SK-N-SH treated with all-trans-retinoic acid at 6 μM for 48 hours (cell line): ENCODE measurements at regions not wholly inside any gene's neighbourhood (a gene's known extent, or its start where the extent isn't known, plus 50 kb on each side); places are given as distances from the start of the nearest gene placed in this dataset.
A peak's percentile ranks its signal among the peaks of the same experiment; 100 is the strongest.

ENCODE experiments used
- ATAC-seq: fragments of 200-7000 bp; cut with Tn5 transposase; 3 replicates; pipeline ENCODE4 v1.9.1; 2020; ENCODE audit warnings: mild to moderate bottlenecking, moderate library complexity
- BACH2 ChIP-seq: fragments of 250-450 bp; sonication (Bioruptor Pico); IDR thresholded peaks from 2 replicates; pipeline ENCODE4 v1.9.0; 2021; ENCODE audit warnings: mild to moderate bottlenecking, borderline replicate concordance
- CREB5 ChIP-seq: fragments of 250-450 bp; sonication (Bioruptor Pico); IDR thresholded peaks from 2 replicates; pipeline ENCODE4 v1.5.1; 2020; ENCODE audit warnings: low read depth, mild to moderate bottlenecking, moderate library complexity
- CSDC2 ChIP-seq: fragments of 250-450 bp; sonication (Bioruptor Pico); IDR thresholded peaks from 2 replicates; pipeline ENCODE4 v1.5.0; 2020; ENCODE audit warnings: mild to moderate bottlenecking, moderate library complexity
- CSRNP3 ChIP-seq: fragments of 250-450 bp; sonication (Bioruptor Pico); IDR thresholded peaks from 2 replicates; pipeline ENCODE4 v1.5.1; 2021; ENCODE audit warnings: mild to moderate bottlenecking, moderate library complexity
- ESRRG ChIP-seq: fragments of 250-450 bp; sonication (Bioruptor Pico); IDR thresholded peaks from 2 replicates; pipeline ENCODE4 v1.6.1; 2021; ENCODE audit warnings: mild to moderate bottlenecking
- ISL1 ChIP-seq: fragments of 250-450 bp; sonication (Bioruptor Pico); IDR thresholded peaks from 2 replicates; pipeline ENCODE4 v2.1.2; 2022; ENCODE audit warnings: mild to moderate bottlenecking, moderate library complexity
- OSR1 ChIP-seq: fragments of 250-450 bp; sonication (Bioruptor Pico); IDR thresholded peaks from 2 replicates; pipeline ENCODE4 v1.8.0; 2022; ENCODE audit warnings: moderate library complexity, mild to moderate bottlenecking, inconsistent platforms
- PPARA ChIP-seq: fragments of 250-450 bp; sonication (Bioruptor Pico); IDR thresholded peaks from 2 replicates; pipeline ENCODE4 v1.5.0; 2020; ENCODE audit warnings: mild to moderate bottlenecking, borderline replicate concordance
- RARB ChIP-seq: fragments of 250-450 bp; sonication (Bioruptor Pico); IDR thresholded peaks from 2 replicates; pipeline ENCODE4 v1.8.0; 2021; ENCODE audit warnings: mild to moderate bottlenecking, moderate library complexity
- TCF4 ChIP-seq: fragments of 250-450 bp; sonication (Bioruptor Pico); IDR thresholded peaks from 2 replicates; pipeline ENCODE4 v1.8.0; 2021; ENCODE audit warnings: mild to moderate bottlenecking, moderate library complexity, borderline replicate concordance
- TOX ChIP-seq: fragments of 250-450 bp; sonication (Bioruptor Pico); IDR thresholded peaks from 2 replicates; pipeline ENCODE4 v1.8.0; 2021; ENCODE audit warnings: mild to moderate bottlenecking, moderate library complexity, borderline replicate concordance
- ZFP3 ChIP-seq: fragments of 250-450 bp; sonication (Bioruptor Pico); IDR thresholded peaks from 2 replicates; pipeline ENCODE4 v1.5.0; 2020; ENCODE audit warnings: mild to moderate bottlenecking, moderate library complexity
- ZFP30 ChIP-seq: fragments of 450-650 bp; formaldehyde crosslinking; IDR thresholded peaks from 2 replicates; pipeline ENCODE4 v1.5.0; 2022; ENCODE audit warnings: mild to moderate bottlenecking, moderate library complexity
- ZNF70 ChIP-seq: fragments of 450-650 bp; formaldehyde crosslinking; IDR thresholded peaks from 2 replicates; pipeline ENCODE4 v1.5.0; 2020; ENCODE audit warnings: mild to moderate bottlenecking, moderate library complexity
- ZNF8 ChIP-seq: fragments of 450-650 bp; formaldehyde crosslinking; IDR thresholded peaks from 2 replicates; pipeline ENCODE4 v1.5.0; 2020; ENCODE audit warnings: mild to moderate bottlenecking, moderate library complexity
- TF ChIP-seq, protein P1 (sequence below): fragments of 250-450 bp; sonication (Bioruptor Pico); IDR thresholded peaks from 2 replicates; pipeline ENCODE4 v1.8.0; 2021; ENCODE audit warnings: low read depth, mild to moderate bottlenecking, moderate library complexity, borderline replicate concordance
- TF ChIP-seq, protein P2 (sequence below): fragments of 250-450 bp; sonication (Bioruptor Pico); IDR thresholded peaks from 2 replicates; pipeline ENCODE4 v1.8.0; 2020; ENCODE audit warnings: mild to moderate bottlenecking, moderate library complexity, borderline replicate concordance
- TF ChIP-seq, protein P3 (sequence below): fragments of 250-450 bp; sonication (Bioruptor Pico); IDR thresholded peaks from 2 replicates; pipeline ENCODE4 v1.5.0; 2020; ENCODE audit warnings: mild to moderate bottlenecking, moderate library complexity

GRCh38 chr10:77710759-77711682, 73.4 kb upstream of the KCNMA1 start (continued):
- no peak for TF ChIP-seq TOX (CRISPR knock-in tag)
- no peak for TF ChIP-seq BACH2 (CRISPR knock-in tag)
- TF ChIP-seq ZFP3 (CRISPR knock-in tag), result no peak
- TF ChIP-seq ZFP30 (CRISPR knock-in tag), result no peak

- ATAC-seq, result no peak
- TF ChIP-seq ZNF70 (CRISPR knock-in tag), result no peak
- no peak for TF ChIP-seq CSDC2 (CRISPR knock-in tag)
- TF ChIP-seq ESRRG, result no peak
- TF ChIP-seq PPARA (CRISPR knock-in tag), result no peak
- TF ChIP-seq TOX (CRISPR knock-in tag), result no peak
- no peak for TF ChIP-seq ZFP30 (CRISPR knock-in tag)
- TF ChIP-seq, protein P1, sequence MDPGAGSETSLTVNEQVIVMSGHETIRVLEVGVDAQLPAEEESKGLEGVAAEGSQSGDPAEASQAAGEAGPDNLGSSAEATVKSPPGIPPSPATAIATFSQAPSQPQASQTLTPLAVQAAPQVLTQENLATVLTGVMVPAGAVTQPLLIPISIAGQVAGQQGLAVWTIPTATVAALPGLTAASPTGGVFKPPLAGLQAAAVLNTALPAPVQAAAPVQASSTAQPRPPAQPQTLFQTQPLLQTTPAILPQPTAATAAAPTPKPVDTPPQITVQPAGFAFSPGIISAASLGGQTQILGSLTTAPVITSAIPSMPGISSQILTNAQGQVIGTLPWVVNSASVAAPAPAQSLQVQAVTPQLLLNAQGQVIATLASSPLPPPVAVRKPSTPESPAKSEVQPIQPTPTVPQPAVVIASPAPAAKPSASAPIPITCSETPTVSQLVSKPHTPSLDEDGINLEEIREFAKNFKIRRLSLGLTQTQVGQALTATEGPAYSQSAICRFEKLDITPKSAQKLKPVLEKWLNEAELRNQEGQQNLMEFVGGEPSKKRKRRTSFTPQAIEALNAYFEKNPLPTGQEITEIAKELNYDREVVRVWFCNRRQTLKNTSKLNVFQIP, result no peak
- TF ChIP-seq, protein P2, sequence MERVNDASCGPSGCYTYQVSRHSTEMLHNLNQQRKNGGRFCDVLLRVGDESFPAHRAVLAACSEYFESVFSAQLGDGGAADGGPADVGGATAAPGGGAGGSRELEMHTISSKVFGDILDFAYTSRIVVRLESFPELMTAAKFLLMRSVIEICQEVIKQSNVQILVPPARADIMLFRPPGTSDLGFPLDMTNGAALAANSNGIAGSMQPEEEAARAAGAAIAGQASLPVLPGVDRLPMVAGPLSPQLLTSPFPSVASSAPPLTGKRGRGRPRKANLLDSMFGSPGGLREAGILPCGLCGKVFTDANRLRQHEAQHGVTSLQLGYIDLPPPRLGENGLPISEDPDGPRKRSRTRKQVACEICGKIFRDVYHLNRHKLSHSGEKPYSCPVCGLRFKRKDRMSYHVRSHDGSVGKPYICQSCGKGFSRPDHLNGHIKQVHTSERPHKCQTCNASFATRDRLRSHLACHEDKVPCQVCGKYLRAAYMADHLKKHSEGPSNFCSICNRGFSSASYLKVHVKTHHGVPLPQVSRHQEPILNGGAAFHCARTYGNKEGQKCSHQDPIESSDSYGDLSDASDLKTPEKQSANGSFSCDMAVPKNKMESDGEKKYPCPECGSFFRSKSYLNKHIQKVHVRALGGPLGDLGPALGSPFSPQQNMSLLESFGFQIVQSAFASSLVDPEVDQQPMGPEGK (CRISPR knock-in tag), result no peak
- no peak for TF ChIP-seq RARB (CRISPR knock-in tag)
- no peak for TF ChIP-seq ZFP3 (CRISPR knock-in tag)
- no peak for TF ChIP-seq OSR1 (CRISPR knock-in tag)
These were observed 72.5 kb upstream of the KCNMA1 start for GRCh38 chr10:77710081-77710551.

DNA sequence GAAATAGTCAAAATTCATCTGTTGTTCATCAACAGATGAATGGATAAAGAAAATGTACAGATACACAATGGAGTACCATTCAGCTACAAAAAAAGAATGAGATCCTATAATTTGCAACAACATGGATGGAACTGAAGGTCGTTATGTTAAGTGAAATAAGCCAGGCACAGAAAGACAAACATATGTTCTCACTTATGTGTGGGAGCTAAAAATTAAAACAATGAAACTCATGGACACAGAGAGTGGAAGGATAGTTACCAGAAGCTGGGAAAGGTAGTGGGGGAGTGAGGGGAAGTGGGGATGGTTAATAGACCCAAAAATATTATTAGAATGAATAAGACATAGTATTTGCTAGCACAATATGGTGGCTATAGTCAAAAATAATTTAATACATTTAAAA, 70.0 kb upstream of the KCNMA1 start:
- TF ChIP-seq TOX (CRISPR knock-in tag) (no peak), TCF4 (CRISPR knock-in tag) (peak; percentile 43; the same call in 1 of the 2 replicates)
- TF ChIP-seq, protein P3, sequence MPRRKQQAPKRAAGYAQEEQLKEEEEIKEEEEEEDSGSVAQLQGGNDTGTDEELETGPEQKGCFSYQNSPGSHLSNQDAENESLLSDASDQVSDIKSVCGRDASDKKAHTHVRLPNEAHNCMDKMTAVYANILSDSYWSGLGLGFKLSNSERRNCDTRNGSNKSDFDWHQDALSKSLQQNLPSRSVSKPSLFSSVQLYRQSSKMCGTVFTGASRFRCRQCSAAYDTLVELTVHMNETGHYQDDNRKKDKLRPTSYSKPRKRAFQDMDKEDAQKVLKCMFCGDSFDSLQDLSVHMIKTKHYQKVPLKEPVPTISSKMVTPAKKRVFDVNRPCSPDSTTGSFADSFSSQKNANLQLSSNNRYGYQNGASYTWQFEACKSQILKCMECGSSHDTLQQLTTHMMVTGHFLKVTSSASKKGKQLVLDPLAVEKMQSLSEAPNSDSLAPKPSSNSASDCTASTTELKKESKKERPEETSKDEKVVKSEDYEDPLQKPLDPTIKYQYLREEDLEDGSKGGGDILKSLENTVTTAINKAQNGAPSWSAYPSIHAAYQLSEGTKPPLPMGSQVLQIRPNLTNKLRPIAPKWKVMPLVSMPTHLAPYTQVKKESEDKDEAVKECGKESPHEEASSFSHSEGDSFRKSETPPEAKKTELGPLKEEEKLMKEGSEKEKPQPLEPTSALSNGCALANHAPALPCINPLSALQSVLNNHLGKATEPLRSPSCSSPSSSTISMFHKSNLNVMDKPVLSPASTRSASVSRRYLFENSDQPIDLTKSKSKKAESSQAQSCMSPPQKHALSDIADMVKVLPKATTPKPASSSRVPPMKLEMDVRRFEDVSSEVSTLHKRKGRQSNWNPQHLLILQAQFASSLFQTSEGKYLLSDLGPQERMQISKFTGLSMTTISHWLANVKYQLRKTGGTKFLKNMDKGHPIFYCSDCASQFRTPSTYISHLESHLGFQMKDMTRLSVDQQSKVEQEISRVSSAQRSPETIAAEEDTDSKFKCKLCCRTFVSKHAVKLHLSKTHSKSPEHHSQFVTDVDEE (CRISPR knock-in tag), result 0 out of 2 replicates have a peak, but pooled peaks have one; percentile 29
- no peak for ATAC-seq

- TF ChIP-seq CREB5 (no peak), ISL1 (peak; percentile 21; the same call in 1 of the 2 replicates), ZNF8 (no peak), ZFP3 (CRISPR knock-in tag) (peak; percentile 89)
- peak; percentile 97 for ATAC-seq
These were observed 64.6 kb upstream of the KCNMA1 start for GRCh38 chr10:77702166-77702565.

DNA sequence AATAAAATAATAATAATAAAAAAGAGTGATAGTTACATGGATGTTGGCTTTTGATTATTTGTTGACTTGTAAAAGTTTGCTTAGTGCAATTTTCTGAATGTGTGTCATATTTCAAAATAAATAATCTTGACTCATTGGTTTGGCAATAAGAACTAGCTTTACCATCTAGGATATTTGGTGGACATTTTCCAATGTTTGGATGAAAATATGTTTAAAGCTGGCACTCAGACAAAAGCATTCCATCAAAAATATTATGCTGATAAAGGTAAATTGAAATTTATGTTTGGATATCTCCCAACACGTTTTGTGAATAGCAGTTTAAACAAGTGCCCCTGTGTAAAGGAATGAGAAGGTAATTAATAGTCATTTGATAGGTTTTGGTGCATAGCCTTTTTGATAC, 62.5 kb upstream of the KCNMA1 start:
- ATAC-seq, result no peak
- TF ChIP-seq, protein P3 (CRISPR knock-in tag), result no peak
- no peak for TF ChIP-seq ZFP3 (CRISPR knock-in tag)
- TF ChIP-seq BACH2 (CRISPR knock-in tag), result no peak
- TF ChIP-seq PPARA (CRISPR knock-in tag), result no peak
- TF ChIP-seq CSRNP3 (CRISPR knock-in tag), result no peak
- no peak for TF ChIP-seq CREB5
- TF ChIP-seq ZNF8, result no peak
- TF ChIP-seq ZNF70 (CRISPR knock-in tag), result no peak
- no peak for TF ChIP-seq CSDC2 (CRISPR knock-in tag)
